Heart left ventricle (tissue), 16 donors: ENCODE measurements at regions not wholly inside any gene's neighbourhood (a gene's known extent, or its start where the extent isn't known, plus 50 kb on each side); places are given as distances from the start of the nearest gene placed in this dataset.

Experiments
- ATAC-seq, 4 donors: fragments of 200-7000 bp; cut with Tn5 transposase; one replicate each; pipeline ENCODE4 v1.9.1; 2020 to 2022; ENCODE audit warnings: moderate library complexity in 4 of 4, mild to moderate bottlenecking in 3 of 4, moderate number of reproducible peaks in 1 of 4
- DNase-seq, 5 donors: peaks; one replicate each; pipeline ENCODE4 v3.0.0-alpha.2; 2020
- H3K27ac ChIP-seq, 12 donors: fragments of 200-600 bp; sonication (generic) in 4 of 12; one replicate each; pipeline versions ENCODE4 v1.5.0 to v1.8.0; 2016 to 2022; ENCODE audit warnings: mild to moderate bottlenecking in 2 of 12
- H3K27me3 ChIP-seq, 9 donors: fragments of 200-600 bp; sonication (generic) in 2 of 9; one replicate each; pipeline versions ENCODE4 v1.5.1 to v1.8.0; 2016 to 2022; ENCODE audit warnings: mild to moderate bottlenecking in 3 of 9
- H3K36me3 ChIP-seq, 9 donors: fragments of 200-600 bp; sonication (generic) in 2 of 9; one replicate each; pipeline versions ENCODE4 v1.5.0 to v1.8.0; 2018 to 2022; ENCODE audit warnings: mild to moderate bottlenecking in 2 of 9
- H3K4me1 ChIP-seq, 12 donors: fragments of 200-600 bp; sonication (generic) in 4 of 12; one replicate each; pipeline versions ENCODE4 v1.5.0 to v1.8.0; 2016 to 2022; ENCODE audit warnings: mild to moderate bottlenecking in 3 of 12
- H3K4me3 ChIP-seq, 12 donors: fragments of 200-600 bp; sonication (generic) in 4 of 12; one replicate each; pipeline versions ENCODE4 v1.5.0 to v1.8.0; 2017 to 2022; ENCODE audit warnings: mild to moderate bottlenecking in 9 of 12, moderate library complexity in 4 of 12
- H3K9me3 ChIP-seq, 12 donors: fragments of 200-600 bp; sonication (generic) in 4 of 12; one replicate each; pipeline versions ENCODE4 v1.5.0 to v1.8.0; 2016 to 2022; ENCODE audit warnings: mild to moderate bottlenecking in 1 of 12
- POLR2A ChIP-seq, 2 donors: fragments of 450-650 bp; IDR thresholded peaks; one replicate each; pipeline ENCODE4 v1.6.1; 2017; ENCODE audit warnings: antibody characterized with exemption in 2 of 2, mild to moderate bottlenecking in 2 of 2, moderate library complexity in 2 of 2
- WGBS, 4 donors: extraction: QIAGEN DNeasy Blood & Tissue Kit in 2 of 4; methylation state at CpG; one replicate each; pipeline versions ENCODE4 v1.1.5 to v1.1.7; 2013 to 2018; 5-methylcytosine and 5-hydroxymethylcytosine counted together
- intact Hi-C, 10 donors: fragments of 100-400 bp; cut with DNase I; formaldehyde crosslinking; loops; one replicate each; pipeline versions ENCODE4 v1.11.1 to v1.14.2; 2022
- TF ChIP-seq, protein P1 (sequence below), 12 donors: fragments of 200-600 bp; sonication (generic) in 4 of 12; IDR thresholded peaks; one replicate each; pipeline versions ENCODE4 v1.5.0 to v1.8.0; 2018 to 2022; ENCODE audit warnings: antibody characterized with exemption in 12 of 12, mild to moderate bottlenecking in 5 of 12
- donor health status: ischemic (EF 13 %, LVEDD 7.1; RV severe dilation, severe dysfunction).
- donor health status: healthy with polysubstance abuse.
- donor health status: DM: no; HTN: yes; CAD: no.
- donor health status: DM: no; HTN: no; CAD: no.
- donor health status: ischemic (EF 25% LVEDD 6.9; RV normal size, moderate dysfunction).
- donor health status: ischemic (EF 25% LVEDD 5.7; RV mildly dilated, moderate dysfunction).
- donor health status: healthy.
- donor health status: DM: yes; HTN: yes; CAD: no.
- donor health status: ischemic (EF 35%, LVEDD 5.7; RV mildly dilated, moderate dysfunction).
- donor health status: nonischemic (EF 11% LVEDD 7.7; RV severe dilation, severe dysfunction).
- donor health status: DM: yes; HTN: yes; CAD: no.
- donor health status: PGD.
- donor health status: ischemic (EF 29% LVEDD 5.4; RV normal size, mild dysfunction).
- donor health status: nonischemic (EF 23%, LVEDD 6.1; RV moderate dilation, normal function).

DNA sequence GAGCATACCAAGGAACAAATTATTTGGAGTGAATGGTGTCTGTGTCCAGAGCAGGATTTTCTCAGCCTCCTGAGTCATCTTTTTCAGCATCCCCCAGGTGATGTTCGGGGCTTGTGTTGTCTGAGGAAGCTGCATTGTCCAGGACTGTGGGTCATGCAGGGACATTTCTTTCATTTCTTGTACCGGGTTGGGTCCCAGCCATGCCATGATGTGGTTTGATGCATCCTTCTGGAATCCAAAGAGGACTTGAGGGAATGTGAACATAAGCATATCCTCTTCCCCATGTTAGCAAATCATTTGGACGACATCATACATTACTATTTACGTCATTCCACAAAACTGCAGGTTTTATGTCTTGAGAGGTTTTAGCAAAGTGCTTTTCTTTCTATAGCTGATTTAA, 797.8 kb downstream of the CCDC85A start:
- ATAC-seq (no peak), DNase-seq (no peak)
- Histone ChIP-seq H3K27ac (no peak overlapping the region), H3K4me3 (no peak overlapping the region), H3K4me1 (no peaks in the 10 kb centered on the region), H3K27me3 (no peaks in the 10 kb centered on the region), H3K9me3 (peaks cover 0 to 32% (median 3%) of the 10 kb centered on the region in 12 donors), H3K36me3 (no peaks in the 10 kb centered on the region)
- TF ChIP-seq, protein P1, sequence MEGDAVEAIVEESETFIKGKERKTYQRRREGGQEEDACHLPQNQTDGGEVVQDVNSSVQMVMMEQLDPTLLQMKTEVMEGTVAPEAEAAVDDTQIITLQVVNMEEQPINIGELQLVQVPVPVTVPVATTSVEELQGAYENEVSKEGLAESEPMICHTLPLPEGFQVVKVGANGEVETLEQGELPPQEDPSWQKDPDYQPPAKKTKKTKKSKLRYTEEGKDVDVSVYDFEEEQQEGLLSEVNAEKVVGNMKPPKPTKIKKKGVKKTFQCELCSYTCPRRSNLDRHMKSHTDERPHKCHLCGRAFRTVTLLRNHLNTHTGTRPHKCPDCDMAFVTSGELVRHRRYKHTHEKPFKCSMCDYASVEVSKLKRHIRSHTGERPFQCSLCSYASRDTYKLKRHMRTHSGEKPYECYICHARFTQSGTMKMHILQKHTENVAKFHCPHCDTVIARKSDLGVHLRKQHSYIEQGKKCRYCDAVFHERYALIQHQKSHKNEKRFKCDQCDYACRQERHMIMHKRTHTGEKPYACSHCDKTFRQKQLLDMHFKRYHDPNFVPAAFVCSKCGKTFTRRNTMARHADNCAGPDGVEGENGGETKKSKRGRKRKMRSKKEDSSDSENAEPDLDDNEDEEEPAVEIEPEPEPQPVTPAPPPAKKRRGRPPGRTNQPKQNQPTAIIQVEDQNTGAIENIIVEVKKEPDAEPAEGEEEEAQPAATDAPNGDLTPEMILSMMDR (IDR thresholded peaks at IDR 0.05), result no peak
- TF ChIP-seq POLR2A (IDR thresholded peaks at IDR 0.05), result no peak
- WGBS, 4 donors, result 80 to 85% (median 82%) methylated on average over 4 of the region's 4 CpGs
- intact Hi-C loops, result loop anchor here in 1 of 10 donors (10.0 kb wide), 1 partner anchor 513 kb away; no protein-coding TSS in a partner anchor

DNA sequence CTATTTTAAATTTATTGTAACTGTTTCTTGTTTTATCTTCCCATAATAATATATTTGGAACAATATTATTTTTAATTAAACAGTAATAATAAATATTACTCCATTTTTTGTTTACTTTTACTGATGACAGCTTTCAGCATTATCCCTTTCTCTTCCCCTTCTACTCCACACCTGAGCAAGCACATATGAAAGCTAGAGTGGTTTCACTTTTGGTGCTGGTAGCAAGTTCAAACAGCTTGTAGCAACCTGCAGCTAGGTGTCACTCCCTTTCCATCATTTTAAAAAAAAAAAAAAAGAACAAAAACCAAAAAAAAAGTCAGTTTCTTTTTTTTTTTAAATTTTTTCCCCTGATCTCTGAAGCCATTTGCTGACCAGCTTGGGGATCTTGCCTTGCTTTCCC, 801.8 kb downstream of the CCDC85A start:
- no peak overlapping the region for H3K4me3 ChIP-seq
- no peaks in the 10 kb centered on the region for H3K4me1 ChIP-seq
- DNase-seq (no peak), ATAC-seq (no peak)
- no peak for TF ChIP-seq POLR2A (IDR thresholded peaks at IDR 0.05)
- TF ChIP-seq, protein P1 (IDR thresholded peaks at IDR 0.05), result no peak
- H3K27ac ChIP-seq, result no peak overlapping the region
- no peaks in the 10 kb centered on the region for H3K36me3 ChIP-seq
- intact Hi-C loops, result loop anchor here in 1 of 10 donors (10.0 kb wide), 1 partner anchor 509 kb away; no protein-coding TSS in a partner anchor
- H3K9me3 ChIP-seq, result peaks cover 0 to 14% (median 0%) of the 10 kb centered on the region in 12 donors
- no peaks in the 10 kb centered on the region for H3K27me3 ChIP-seq

DNA sequence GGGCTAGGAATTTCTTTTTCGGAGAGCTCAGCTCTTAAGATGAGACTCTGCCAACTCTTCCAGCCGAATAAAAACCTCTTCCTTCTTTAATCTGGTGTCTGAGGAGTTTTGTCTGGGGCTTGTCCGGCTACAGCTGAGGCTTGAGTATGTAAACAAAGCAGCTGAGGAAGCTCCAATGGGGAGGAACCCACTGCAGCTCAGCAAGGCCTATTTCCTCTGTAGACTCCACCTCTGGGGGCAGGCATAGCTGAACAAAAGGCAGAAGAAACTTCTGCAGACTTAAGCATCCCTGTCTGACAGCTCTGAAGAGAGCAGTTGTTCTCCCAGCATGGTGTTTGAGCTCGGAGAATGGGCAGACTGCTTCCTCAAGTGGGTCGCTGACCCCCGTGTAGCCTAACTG, 838.7 kb downstream of the CCDC85A start:
- Histone ChIP-seq H3K27me3 (no peaks in the 10 kb centered on the region), H3K27ac (no peak overlapping the region), H3K4me3 (no peak overlapping the region), H3K36me3 (no peaks in the 10 kb centered on the region), H3K9me3 (peaks cover 0 to 19% (median 0%) of the 10 kb centered on the region in 12 donors), H3K4me1 (no peaks in the 10 kb centered on the region)
- TF ChIP-seq, protein P1 (IDR thresholded peaks at IDR 0.05), result no peak
- TF ChIP-seq POLR2A (IDR thresholded peaks at IDR 0.05), result no peak
- ATAC-seq, result no peak
- intact Hi-C loops, result no loop called here
- WGBS, 4 donors, result 65 to 76% (median 70%) methylated on average over 6 of the region's 6 CpGs
- no peak for DNase-seq

DNA sequence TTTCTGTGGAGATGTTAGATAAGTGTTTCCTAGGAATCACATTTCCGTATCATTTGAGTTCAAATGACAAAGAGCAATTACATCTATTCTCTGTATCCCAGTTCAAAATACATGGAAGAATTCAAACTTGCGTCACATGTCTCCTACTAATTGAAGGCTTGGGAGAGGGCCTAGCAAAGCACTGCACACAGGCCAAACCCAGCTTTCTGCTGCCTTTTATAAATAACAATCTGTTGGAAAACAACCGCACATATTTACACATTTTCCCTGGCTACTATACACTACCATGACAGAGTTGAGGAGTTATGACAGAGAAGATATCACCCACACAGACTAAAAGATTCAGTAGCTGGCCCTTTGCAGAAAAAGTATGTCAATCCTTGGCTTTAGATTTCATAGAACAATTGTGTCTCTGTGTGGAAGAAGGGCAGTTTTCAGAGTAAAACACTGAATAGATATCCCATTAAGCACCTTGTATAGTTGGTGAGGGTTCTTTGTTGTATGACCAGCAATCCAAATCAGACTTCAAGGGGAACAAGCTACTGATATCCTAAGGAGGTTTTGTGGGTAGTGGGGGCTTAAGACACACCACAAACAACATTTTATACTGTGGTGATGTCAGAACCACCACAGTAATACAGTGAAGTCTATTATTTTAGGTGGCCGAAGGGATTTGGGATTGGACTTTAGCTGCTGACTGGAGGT, 861.3 kb downstream of the CCDC85A start:
- ATAC-seq (no peak), DNase-seq (no peak)
- no peaks in the 10 kb centered on the region for H3K9me3 ChIP-seq
- intact Hi-C loops, result no loop called here
- H3K27ac ChIP-seq, result no peak overlapping the region
- 84 to 93% (median 87%) methylated on average over 4 of the region's 4 CpGs for WGBS, 4 donors
- H3K4me3 ChIP-seq, result no peak overlapping the region
- H3K27me3 ChIP-seq, result no peaks in the 10 kb centered on the region
- H3K4me1 ChIP-seq, result no peaks in the 10 kb centered on the region
- TF ChIP-seq, protein P1 (IDR thresholded peaks at IDR 0.05), result no peak
- TF ChIP-seq POLR2A (IDR thresholded peaks at IDR 0.05), result no peak
- H3K36me3 ChIP-seq, result no peaks in the 10 kb centered on the region
